Caki2 (cell line): ENCODE measurements at regions not wholly inside any gene's neighbourhood (a gene's known extent, or its start where the extent isn't known, plus 50 kb on each side); places are given as distances from the start of the nearest gene placed in this dataset.

ENCODE experiments used
- DNase-seq: peaks from one replicate; pipeline ENCODE4 v3.0.0-alpha.2; 2015; ENCODE audit warnings: low read depth
- in situ Hi-C: cut with HindIII; loops from 2 replicates; pipeline ENCODE4 v1.10.0; 2016; ENCODE audit warnings: low sequenced_read_pairs, low pct_unique_long_range_greater_than_20kb, mixed read lengths

DNA sequence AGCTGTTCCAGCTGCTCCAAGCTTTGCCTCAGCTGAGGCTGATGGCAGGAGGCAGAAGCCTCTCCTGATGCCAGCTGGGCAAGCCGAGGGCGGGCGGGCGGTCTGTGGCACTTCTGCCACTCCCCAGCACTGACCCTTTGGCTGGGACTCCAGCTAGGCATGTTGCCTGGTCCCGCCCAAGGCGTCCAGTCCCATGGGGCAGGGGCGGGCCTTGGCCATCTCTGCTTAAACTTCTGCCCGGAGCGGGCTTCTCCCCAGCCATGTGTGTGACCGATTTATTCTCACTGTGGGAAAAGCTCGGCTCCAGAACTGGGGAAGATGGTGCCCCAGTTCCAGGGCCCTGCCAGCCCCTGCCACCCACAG lies 349.1 kb downstream of the SEC14L1 start:
- in situ Hi-C loops: no loop called here
- DNase-seq: no peak

DNA sequence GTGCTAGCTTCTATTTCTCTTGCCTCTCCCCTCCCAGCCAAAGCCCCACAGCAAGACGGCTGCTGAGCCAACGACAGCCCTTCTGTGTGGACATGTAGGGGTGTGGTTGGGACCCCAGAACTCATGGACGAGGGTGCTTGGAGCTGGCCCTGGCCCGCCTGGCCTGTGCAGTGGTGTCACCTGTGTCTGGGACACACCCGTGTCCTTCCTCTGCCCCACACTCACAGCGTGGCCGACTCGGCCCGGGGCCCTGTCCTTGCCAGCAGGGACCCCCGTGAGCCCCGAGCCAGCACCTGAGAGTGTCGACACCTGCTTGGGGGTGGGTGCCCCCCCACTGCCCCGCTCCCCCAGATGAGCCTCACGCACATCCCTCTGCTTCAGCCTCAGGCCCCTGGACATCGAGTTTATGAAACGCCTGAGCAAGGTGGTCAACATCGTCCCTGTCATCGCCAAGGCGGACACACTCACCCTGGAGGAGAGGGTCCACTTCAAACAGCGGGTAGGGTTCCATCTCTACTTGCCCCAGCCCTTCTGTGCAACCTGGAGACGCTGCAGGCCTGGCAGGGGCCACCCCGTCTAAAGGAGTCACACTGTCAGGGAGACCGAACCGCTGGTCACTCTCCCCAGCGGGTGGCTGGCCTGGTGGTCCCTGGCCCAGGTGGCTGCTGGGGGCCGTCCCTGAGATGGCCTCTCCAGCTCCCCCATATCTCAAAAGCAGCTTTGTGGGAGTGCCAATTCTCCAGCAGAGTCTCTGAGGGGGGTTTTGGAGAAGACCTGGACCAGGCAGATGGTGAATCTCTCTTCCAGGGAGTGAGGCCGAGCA lies 349.8 kb downstream of the SEC14L1 start:
- in situ Hi-C loops: no loop called here
- no peak for DNase-seq

DNA sequence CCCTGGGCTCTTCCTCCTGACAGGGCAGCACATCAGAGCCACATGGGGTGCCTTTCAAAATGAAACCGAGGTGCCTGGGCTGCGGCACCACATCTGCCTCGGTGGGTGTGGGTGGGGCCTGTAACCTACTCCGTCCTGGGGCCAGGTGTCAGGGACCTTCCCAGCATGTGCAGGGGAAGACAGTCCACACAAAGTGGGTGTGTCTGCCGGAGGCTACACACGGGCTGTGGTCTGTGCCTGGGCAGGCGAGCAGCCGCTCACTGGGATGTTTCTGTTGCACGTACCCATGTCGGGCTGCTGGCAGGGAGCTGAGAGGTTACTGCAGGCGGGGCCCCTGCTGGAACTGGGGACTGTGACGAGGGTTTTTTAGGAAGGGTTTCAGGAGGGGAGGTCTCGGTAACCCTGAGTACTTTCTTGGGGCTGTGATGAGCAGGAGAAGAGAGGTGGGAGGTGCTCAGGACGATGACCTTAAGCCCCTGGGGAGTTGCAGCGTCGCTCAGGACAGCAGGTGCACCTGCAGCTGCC lies 351.2 kb downstream of the SEC14L1 start:
- in situ Hi-C loops: no loop called here
- no peak for DNase-seq

DNA sequence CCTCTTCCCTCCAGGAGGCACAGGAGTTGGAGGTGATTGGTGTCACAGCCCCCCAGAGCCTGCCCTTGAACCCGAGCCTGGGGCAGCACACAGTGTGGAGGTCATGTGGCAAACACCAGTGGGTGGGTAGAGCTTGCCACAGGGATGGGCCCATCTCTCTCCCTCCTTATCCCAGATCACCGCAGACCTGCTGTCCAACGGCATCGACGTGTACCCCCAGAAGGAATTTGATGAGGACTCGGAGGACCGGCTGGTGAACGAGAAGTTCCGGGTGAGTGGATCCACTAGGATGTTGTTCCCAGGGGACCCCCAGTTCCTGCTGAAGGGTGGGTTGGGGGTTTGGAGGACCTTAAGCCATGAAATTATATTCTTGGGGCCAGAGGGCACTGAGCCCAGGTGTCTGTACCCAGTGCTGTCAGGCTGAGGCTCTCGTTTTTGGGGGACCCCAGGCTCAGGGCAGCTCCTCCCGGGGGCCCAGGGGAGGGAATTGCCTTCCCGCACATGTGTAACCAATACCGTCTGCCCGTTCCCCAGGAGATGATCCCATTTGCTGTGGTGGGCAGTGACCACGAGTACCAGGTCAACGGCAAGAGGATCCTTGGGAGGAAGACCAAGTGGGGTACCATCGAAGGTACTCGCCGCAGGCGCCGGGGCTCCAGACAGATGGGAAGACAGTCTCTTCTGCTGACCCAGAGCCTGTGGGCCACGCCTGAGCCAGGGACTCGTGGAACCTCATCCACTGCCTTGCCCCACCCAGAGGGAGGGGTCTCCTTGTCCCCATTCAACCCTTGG lies 351.9 kb downstream of the SEC14L1 start:
- no peak for DNase-seq
- in situ Hi-C loops: no loop called here

DNA sequence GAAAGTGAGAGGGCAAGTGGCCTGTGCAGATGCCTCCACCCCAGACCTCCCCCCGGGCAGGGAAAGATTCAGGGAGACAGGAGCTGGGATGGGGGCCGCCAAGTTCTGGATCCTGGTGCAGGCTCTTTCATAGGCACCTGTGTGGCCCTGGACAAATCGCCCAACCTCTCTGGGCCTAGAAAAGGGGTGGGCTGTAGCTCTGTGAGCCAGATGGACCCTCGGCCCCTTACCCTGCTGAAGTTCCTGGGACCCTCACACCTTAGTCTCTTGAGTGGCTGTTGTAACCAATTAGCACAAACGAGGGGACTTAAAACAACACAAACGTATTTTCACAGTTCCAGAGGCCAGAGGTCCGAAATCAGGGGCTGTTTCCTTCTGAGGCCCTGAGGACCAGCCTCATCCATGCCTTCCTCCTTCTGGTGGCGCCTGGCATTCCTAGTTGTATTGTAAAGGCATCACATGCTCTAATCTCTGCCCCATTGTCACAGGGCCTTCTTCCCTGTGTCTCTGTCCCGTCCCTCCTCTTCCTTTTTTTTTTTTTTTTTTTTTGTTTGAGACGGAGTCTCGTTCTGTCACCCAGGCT lies 352.6 kb downstream of the SEC14L1 start:
- in situ Hi-C loops: no loop called here
- DNase-seq: no peak

DNA sequence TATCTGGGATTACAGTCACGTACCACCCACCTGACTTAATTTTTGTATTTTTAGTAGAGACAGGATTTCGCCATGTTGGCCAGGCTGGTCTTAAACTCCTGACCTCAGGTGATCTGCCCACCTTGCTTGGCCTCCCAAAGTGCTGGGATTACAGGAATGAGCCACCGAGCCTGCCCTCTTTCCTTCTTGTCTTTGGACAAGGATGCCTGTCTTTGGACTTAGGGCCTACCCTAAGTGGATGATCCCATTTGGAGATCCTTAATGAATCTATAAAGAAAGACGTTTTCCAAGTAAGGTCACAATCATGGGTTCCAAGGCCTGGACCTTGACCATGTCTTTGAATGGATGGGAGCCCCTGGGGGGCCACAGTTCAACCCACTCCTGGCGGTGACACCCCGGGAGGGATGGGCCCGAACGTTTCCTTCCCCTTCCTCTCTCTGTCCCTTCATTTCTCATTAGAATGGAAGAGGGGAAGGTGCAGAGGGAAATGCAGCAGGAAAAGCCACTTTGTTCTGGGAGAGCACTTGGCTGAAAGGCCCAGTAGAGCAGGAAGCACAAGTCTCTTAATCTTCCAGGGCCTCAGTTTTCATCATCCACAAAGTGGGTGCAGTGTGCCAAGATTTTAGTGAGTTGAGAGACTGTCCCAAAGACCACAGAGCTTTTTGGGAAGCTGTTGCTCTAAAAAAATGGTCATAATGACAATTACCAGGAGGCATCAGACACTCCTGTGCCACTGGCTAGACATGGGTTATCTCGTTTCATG lies 353.3 kb downstream of the SEC14L1 start:
- DNase-seq: no peak
- in situ Hi-C loops: no loop called here

DNA sequence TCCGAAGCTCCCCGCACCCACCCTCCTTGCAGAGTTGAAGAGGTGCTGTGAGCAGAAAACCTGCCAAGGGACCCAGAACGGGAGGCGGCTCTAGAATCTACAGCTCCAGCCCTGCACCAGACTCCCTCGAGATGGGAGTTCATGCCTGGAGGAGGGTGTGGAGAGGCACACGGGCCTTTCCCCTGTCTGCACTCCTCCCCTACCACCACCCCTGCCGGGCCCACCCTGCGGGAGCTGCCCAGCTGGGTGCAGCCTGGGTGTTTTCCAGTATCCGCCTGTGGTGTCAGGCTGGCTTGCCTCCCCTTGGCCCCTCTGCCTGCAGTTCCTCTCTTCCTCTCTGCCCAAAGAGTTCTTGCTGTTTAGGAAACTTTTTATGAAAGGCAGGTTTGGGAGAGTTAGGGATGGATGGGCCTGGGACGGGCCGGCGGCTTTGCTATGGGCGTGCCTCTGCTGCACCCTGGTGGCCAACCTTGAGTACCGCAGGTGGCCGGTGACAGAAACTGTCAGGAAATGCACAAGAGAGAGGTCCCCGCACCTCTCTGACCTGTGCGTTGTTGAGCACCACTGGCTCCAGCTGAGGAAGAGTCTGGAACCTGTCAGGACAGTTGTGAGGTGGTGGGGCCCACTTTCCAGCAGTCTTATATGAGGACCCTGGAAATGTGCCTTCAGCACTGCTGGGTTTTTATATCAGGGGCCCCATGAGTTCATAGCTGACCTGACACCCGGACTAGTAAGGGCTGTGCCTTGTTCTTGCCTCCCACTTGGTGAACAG lies 354.1 kb downstream of the SEC14L1 start:
- peak; percentile 66 for DNase-seq

DNA sequence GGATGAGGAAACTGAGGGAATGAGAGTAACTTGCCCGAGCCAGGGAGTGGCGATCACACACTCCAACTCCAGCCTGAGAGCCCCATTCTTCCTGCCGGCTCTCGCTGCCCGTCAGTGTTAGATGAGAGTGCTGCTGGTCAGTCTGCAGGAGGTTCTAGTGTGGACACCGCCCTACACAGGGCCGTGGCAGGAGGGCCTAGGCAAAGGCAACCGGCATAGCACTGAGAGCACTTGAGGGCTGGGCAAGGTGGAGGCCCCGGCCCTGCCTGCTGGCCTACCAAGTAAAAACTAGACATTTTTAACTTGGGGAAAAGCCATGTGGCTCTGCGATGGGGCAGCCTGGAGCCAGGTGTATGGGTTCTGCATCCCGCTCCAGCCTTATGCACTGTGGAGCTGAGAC lies 354.8 kb downstream of the SEC14L1 start:
- in situ Hi-C loops: no loop called here
- DNase-seq: no peak

More for the DNA sequence above, 354.1 kb downstream of the SEC14L1 start:
- in situ Hi-C loops: no loop called here

DNA sequence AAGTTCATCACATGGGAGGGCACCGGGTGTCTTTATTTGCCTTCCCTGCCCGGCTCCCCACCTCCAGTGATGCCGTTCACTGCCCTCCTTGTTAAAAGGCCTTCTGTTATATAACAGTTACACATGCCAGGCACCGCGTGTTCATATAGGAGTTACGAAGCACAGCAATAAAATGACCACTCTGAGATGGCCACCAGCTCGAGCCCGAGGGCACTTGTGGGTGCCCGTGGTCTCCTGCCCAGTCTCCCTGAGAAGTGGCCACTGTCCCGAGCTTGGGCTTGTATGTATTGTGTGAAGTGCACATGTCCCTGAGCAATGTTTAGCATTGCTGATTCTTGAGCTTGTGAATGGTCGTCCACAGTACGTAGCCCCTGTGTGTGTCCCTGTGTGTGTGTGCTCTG lies 355.6 kb downstream of the SEC14L1 start:
- DNase-seq: no peak
- in situ Hi-C loops: no loop called here

DNA sequence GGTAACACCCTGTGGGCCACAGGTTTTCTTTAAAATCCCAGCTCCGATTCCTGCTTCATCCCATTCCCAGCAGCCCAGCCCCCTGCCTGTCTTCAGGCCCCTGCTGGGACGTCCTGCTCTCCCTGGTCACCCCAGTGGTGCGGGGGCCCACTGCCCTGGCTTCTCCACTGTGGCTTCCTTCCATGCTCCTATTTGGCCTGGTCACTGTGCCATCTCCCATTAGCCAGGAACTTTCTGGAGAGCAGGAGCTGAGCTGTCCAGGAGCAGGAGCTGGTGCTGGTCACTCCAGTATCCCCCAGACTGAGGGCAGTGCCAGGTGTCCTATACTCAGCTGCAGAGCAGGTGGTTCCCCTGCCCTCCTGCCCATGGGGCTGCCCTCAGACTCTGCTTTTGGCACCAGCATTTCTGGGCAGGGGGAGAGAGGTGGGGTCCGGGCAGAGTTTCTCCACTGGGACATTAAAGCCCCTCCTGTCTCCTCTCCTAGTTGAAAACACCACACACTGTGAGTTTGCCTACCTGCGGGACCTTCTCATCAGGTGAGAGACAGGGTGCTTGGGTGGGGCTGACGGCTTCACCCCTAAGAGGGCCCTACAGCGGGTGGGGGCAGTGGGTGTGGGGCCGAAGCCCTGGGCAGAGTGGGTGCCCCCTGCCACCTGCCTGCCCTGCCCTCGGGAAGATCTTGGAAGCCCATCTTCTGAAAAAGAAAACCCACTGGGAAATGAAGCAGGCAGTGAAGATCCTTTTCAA lies 356.2 kb downstream of the SEC14L1 start:
- DNase-seq: no peak
- in situ Hi-C loops: no loop called here

DNA sequence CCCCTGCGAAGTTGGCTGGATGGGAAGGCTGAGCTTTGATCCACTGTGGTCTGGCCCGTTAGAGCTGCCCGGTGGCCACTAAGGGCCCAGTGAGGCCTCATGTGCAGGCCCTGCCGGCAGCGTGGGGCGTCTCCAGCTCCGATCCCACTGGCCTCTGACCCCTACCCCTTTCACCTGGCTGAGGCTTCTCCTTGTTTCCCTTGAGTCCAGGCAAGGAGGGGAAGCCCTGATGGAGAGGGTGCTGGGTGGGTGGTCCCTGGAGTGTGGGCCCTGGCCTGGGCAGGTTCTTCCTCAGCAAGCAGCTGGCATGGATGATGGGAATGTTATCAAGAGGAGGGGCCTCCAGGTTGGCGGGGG lies 356.8 kb downstream of the SEC14L1 start:
- in situ Hi-C loops: no loop called here

DNA sequence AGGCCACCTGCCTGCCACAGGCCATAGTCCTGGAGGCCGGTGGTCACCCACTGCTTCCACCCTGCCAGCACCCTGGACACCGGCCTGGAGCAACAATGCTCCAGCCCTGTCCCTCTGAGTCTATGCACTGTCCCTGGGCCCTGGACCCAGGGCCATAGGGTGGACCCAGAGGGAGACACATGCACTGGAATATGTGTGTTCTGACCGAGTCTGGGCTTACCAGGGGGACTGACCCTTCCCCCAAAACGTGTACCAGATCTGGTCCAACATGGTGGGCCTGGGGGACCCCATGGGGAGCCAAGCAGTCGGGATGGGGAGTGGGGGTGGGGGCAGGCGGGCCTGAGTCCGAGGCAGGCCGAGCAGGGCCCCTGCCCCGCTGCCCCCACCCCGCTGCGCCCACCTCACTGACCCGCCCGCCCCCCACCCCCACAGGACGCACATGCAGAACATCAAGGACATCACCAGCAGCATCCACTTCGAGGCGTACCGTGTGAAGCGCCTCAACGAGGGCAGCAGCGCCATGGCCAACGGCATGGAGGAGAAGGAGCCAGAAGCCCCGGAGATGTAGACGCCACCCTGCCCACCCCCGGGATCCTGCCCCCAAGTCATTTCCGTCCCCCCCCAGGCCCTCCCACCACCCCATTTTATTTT lies 357.4 kb downstream of the SEC14L1 start:
- in situ Hi-C loops: no loop called here
- no peak for DNase-seq

More for the DNA sequence above, 356.8 kb downstream of the SEC14L1 start:
- DNase-seq: no peak

DNA sequence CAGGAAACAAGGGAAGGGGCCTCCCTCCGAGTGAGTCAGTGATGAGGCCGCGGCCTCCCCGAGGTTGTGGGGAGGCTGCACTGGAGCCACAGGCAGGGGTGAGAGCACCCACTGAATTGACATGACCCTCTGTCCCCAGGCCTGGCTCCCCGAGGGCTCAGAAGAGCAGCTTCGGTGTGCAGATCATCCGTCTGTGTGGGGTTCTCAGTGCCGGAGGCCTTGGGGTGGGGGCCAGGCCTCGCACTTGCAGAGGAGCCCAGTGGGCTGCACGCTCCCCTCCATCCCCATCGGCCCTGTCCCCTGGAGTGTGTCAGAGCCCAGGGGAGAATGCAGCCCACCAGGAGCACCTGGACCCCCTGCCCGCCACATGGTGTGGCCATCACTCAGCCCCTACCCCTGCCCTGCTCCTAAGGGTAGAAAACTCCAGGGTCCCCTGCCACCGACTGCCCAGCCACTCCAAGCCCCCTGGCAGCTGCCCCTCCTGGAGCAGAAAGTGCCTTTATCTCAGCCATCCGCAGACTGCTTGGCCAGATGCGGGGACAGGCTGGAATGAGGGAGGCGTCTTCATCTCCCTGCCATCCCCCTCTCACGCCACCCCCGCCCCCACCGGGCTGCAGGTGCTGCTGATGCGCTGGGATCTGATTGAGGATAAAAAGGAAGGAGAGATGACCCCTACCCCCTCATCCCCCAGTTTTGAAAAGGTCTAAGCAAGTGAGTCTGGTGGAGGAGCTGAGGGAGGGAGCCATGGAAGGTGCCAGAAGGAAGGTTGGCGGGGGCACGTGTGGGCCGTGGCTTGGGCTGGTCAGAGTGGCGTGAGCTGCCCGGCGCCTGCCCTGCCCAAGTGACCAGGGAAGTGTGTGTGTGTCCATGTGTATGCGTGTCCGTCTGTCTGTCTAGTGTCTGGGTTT lies 358.3 kb downstream of the SEC14L1 start:
- DNase-seq: no peak
- in situ Hi-C loops: no loop called here

DNA sequence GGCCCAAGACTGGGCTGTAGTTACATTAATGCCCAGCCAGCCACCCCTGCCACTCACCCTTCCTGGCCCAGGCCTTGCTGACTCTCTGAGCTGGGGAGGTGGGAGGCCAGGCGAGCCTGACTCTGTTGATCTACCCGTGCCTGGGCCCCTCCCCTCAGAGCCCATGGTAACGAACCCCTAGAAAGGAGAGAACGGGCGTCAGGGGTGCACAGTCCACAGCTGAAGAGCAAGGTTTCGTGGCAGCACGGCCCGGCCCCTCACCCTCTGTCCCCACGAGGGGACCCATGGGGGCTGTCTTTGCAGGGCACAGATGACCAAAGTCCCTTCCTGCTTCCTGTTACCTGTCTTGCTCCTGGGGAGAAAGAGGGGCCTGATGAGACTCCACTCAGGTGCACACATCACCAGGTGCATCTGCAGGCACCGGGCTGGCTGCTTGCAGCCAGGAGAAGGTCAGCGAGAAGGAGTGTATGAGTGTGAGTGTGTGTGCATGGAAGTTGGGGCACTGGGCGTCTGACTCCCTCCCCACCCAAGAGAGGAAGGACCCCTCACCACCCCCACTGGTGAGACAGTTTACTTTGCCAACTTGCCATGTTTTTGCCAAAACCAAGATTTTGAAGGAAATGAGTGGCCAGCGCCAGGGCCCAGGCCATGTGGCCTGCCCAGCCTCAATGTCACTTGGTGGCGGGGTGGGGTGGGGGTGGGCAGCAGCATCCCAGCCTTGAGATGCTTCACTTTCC lies 359.1 kb downstream of the SEC14L1 start:
- in situ Hi-C loops: no loop called here

DNA sequence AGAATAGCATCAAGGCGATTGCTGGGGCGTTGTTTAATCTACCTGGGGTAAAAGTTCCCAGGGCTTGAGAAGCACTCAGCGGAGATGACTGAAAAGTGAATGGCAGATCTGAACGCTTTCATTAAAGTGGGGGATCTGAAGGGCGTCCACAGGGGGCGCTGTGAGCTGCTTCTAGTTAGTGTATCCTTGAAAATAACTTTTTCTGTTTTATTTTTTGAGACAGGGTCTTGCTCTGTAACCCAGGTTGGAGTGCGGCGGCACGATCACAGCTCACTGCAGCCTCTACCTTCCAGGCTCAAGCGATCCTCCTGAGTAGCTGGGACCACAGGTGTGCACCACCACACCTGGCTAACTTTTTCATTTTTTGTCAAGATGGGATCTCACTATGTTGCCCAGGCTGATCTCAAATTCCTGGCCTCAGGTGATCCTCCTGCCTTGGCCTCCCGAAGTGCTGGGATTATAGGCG lies 360.4 kb downstream of the SEC14L1 start:
- in situ Hi-C loops: no loop called here
- DNase-seq: no peak

More for the DNA sequence above, 359.1 kb downstream of the SEC14L1 start:
- DNase-seq: no peak
